GM18951 (cell line): ENCODE measurements at regions not wholly inside any gene's neighbourhood (a gene's known extent, or its start where the extent isn't known, plus 50 kb on each side); places are given as distances from the start of the nearest gene placed in this dataset.

Experiments used
- POLR2A ChIP-seq: IDR thresholded peaks from 4 replicates; pipeline ENCODE4 v1.6.1; 2011; ENCODE audit warnings: mild to moderate bottlenecking; ENCODE audit not compliant: insufficient read length, insufficient read depth; ENCODE audit errors: extremely low read depth
- in situ Hi-C: fragments of 300-500 bp; cut with MboI; formaldehyde crosslinking; loops from one replicate; pipeline ENCODE4 v1.12.0; 2022; ENCODE audit warnings: low sequenced_read_pairs, mixed read lengths, inconsistent platforms; ENCODE audit not compliant: unreplicated experiment

DNA sequence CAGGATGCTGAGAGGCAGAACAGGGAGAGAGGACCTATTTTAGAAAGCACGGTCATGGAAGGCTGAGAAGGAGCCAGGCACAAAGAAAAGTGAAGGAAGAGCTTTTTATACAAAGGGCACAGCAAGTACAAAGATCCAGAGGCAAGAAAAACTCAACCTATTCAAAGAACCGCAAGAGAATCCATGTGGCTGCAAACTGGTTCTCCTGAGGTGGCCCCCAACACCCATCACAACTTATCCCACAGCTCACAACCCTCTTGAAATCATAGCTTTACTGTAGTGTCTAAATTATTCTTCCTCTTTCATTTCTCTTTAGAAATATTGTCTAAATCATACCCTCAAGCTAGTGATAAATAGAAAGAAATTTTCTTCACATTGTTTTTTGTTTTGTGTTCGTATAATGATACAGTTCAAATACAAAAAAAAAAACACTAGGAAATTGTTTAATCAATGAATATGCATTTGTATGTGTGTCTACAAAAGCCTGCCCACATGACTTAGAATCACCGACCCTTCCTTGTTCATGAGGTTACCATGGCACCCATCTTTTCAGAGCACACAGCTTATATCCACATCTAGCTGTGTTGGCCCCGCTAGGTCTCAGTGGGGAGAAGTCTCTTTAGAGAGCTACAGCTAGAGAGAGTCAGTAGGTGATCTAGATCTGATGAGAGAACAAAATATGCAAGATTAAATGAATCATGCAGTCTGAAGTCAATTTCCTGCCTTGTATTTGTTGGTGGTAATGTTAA, 126.9 kb upstream of the DCLK2 start:
- in situ Hi-C loops: no loop called here
- no peak for TF ChIP-seq POLR2A

DNA sequence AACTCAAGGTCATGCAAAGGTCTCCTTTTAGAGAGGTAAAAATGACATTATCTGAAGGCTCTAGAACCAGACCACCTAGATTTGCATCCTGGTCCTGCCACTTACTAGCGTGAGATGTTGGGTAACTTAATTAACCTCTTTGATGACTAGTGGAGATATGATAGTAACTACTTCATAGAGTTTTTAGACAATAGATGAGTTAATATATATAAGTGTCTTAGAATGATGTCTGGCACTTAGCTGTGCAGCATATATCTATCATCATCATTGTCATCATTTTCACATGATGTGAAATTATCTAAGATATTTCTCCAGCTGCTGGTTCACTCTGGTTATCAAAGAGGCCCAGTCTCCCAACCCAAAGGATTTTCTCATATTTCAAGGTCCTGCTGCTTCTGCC, 126.1 kb upstream of the DCLK2 start:
- no peak for TF ChIP-seq POLR2A
- in situ Hi-C loops: no loop called here

DNA sequence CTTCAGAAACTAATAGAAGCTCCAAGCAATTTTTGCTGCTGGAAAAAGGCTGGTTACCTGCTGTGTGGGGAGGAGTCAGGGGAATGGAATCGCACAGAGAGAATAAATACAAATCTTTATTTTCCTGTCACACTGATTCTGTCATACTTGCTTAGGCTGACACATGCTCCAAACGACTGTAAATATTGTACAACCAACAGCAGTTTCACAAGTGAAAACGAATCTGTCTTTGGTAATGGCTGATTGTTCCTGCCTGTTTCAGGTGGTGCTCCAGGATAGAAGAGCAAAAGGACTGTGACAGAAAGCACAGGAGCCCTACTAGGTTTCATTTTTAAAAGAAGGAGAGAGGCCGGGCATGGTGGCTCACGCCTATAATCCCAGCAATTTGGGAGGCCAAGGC, 125.5 kb upstream of the DCLK2 start:
- in situ Hi-C loops: no loop called here
- TF ChIP-seq POLR2A: no peak

DNA sequence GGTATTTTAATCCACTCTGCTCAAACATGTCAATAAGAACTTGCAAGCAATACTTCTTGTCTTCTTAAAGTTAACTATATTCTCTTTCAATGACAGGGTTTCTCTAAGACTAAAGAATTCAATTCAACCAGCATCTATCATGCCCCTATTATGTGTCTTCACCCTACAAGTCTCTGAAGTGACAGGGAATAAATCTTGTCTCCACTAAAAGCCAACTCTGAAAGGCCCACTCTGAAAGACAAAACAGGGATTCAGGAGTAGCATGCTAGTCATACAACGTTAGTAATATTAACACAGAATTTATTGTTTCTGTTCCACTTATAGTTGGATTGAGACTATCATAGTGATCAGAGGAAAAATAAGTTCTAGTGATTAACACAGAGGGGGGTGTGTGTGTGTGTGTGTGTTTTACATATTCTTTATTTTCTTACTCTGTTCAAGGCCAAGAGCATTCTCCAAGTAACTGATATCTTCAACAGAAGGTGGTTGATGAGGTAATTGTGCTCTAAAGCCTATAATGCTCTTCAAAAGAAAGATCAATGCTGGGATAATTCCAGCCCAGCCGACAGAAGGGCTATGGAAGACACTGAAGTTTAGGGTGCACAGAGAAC, 122.4 kb upstream of the DCLK2 start:
- no peak for TF ChIP-seq POLR2A
- in situ Hi-C loops: no loop called here

DNA sequence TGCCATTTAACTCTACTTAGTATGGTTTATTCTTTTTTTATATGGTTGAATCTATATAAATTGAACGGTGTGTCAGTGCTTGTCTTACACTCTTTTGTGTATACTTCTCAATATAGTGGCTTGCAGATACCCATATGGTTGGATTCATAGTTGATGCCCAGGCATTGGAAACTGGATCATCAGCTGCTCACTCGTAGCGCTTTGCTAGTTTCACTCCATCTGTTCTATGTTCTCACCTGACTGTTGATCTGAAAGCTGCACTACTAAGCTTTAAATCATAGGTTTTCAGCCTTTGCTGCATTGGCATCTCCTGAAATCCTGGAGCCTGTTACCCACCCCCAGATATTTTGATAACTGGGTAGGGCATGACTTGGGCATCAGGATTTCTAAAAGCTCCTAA, 121.6 kb upstream of the DCLK2 start:
- in situ Hi-C loops: no loop called here
- no peak for TF ChIP-seq POLR2A

DNA sequence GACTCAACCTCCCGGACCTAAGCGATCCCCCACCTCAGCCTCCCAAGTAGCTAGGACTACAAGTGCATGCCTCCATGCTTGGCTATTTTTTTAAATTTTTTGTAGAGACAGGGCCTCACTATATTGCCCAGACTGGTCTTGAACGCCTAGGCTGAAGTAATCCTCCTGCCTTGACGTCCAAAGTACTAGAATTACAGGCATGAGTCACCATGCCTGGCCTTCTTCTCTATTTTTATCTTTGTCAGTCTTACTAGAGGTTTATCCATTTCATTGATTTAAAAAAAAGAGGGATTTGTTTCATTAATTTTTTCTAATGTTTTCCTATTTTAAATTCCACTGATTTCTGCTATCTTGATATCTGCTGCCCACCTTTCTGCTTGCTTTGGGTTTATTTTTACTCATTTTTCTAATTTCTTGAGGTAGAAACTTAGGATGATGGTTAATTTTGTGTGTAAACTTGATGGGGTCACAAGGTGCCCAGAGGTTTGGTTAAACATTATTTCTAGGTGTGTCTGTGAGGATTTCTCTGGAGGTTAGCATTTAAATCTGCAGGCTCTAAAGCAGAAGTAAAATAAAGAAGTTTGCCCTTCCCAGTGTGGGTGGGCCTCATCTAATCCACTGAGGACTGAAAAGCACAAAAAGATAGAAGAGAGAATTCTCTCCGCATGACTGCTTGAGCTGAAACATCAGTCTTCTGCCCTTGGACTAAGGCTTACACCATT, 116.2 kb upstream of the DCLK2 start:
- in situ Hi-C loops: no loop called here
- no peak for TF ChIP-seq POLR2A

DNA sequence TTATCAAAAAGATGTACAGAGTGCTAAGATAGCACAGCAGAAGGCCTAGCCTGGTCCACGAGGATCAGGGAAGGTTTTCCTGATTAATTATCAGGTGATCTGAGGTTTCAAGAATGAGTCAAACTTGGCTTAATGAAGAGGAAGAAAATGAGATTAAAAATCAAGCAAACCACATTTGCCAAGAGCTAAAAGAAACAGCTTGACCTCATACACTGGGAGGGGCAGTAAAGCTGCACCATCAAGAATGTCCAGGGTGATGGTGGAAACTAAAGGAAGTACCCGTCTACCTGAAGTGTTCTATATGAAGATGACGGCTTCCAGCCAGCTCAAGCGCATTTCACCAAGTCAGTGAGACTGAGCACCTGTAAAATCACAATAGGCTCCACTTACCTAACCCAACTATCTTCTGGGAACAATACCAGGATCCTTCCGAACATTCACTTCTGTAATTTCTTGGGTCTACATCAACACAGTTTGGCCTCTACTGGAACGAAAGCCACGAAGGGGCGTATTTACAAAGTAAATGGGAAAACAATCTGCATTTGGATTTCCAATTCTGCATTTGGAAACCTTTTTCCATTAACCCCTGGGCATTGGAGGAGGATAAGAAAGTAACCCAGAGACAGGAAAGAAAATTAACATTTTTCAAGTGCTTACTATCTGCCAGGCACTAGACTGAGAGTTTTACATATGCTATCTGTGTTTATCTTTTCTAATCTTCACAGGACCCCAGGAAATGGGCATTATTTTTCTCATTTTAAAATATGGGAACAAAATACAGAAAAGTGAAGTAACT, 114.0 kb upstream of the DCLK2 start:
- TF ChIP-seq POLR2A: no peak
- in situ Hi-C loops: no loop called here

DNA sequence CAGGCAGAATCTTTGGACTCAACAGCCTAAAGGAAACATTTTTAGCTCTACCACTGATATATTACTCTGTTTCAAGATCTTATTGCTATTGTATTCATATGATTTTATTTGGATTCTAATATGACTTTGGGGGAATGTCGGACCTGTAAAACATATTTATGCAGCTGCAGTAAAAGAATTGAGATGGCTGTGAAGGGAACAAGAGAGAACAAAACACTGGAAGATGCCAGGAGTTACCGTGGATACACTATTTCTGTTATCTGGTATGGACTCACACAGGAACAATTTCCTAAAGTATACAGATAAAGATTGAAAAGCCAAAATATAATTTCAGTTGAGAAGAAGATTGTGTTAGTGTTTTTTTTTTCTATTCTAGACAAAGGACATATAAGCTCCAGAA, 113.0 kb upstream of the DCLK2 start:
- in situ Hi-C loops: no loop called here
- no peak for TF ChIP-seq POLR2A

DNA sequence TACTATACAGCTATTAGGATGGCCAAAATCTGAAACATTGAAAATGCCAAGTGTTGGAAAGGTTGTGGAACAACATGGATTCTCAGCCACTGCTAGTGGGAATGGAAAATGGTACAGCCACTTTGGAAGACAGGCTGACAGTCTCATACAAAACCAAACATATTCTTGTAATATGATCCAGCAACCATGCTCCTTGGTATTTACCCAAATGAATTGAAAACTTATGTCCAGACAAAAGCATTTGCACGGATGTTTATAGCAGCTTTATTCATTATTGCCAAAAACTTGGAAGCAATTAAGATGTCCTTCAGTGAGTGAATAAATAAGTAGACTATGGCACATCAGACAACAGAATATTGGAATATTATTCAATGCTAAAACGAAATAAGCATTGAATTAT, 105.8 kb upstream of the DCLK2 start:
- TF ChIP-seq POLR2A: no peak
- in situ Hi-C loops: no loop called here

DNA sequence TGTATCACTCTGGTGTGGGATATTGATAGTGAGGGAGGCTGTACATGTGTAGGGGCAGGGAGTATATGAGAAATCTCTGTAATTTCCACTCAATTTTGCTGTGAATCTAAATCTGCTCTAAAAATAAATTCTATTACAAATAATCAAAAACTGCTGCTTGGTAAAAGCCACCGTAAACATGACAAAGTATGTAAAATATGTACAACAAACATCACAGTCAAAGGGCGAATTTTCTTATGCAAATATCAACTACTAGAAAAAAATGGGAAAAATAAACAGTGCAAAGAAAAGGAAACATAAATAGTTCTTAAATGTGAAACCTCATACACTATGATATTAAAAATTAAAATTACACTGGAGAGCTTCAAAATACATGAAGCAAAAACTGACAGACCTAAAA, 105.1 kb upstream of the DCLK2 start:
- TF ChIP-seq POLR2A: no peak
- in situ Hi-C loops: no loop called here

DNA sequence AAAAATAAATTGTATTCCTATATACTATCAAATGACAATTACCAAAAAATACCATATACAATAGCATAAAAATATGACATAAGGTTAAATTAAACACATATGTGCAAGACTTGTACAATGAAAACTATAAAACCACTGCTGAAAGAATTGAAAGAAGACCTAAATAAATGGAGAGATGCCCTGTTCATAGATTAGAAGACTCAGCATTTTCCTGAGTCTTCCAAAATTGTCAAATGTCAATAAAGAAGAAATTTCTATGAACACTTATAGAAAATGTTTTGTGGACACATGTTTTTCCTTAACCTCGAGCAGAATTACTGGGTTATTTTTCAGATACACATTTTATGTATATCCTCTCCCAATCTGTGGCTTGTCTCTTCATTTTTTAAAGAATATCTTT, 103.1 kb upstream of the DCLK2 start:
- in situ Hi-C loops: loop anchor here (25.0 kb wide), 1 partner anchor 237 kb away; no protein-coding TSS in a partner anchor
- no peak for TF ChIP-seq POLR2A

DNA sequence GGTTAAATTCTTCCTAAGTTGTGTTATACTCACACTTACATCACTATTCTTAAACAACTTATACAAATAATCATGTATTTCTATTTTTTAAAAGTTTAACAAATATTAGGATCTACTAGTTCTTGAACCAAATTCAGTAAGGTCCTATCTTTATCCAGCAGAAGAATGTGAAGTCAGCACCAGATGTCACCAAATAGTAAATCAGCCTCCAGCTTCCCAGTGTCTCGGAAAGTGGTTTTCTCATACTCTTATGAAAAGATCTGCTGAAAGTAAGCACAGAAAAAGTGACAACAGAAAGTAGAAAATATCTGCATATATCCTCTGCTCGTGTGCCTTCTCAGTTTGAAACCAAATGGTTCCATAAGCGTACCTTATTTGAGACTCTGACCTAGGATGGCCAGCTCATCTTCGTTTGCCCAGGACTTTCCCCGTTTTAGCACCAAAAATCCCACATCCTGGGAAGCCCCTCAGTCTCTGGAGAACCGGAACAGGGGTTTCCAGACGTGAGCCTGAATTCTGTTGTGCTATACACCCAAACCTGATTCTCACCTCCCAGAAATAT, 98.0 kb upstream of the DCLK2 start:
- TF ChIP-seq POLR2A: no peak
- in situ Hi-C loops: loop anchor here (25.0 kb wide), 1 partner anchor 232 kb away; no protein-coding TSS in a partner anchor

DNA sequence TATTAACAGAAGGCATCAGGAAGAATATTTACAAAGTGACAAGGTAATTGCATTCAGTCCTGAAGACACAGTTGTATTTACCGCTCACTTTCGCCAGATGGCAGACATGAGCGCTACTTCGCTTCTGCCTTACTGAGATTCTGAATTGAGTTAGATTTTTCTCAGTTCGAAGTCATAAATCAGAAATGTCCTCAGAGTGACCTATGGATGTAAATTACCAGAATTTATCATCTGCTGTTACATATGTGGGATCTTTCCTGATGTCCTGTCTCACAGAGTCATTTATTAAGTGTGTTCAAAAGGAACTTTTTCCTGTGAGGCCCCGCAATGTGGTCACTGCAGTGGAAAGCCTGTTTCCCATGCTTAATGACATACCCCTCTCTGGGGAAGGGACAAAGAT, 97.3 kb upstream of the DCLK2 start:
- TF ChIP-seq POLR2A: no peak

More for the DNA sequence above, 97.3 kb upstream of the DCLK2 start:
- in situ Hi-C loops: loop anchor here (25.0 kb wide), 1 partner anchor 231 kb away; no protein-coding TSS in a partner anchor
